Heart left ventricle (tissue), 16 donors: ENCODE measurements at regions not wholly inside any gene's neighbourhood (a gene's known extent, or its start where the extent isn't known, plus 50 kb on each side); places are given as distances from the start of the nearest gene placed in this dataset.

Experiments
- ATAC-seq, 4 donors: fragments of 200-7000 bp; cut with Tn5 transposase; one replicate each; pipeline ENCODE4 v1.9.1; 2020 to 2022; ENCODE audit warnings: moderate library complexity in 4 of 4, mild to moderate bottlenecking in 3 of 4, moderate number of reproducible peaks in 1 of 4
- DNase-seq, 5 donors: peaks; one replicate each; pipeline ENCODE4 v3.0.0-alpha.2; 2020
- H3K27ac ChIP-seq, 12 donors: fragments of 200-600 bp; sonication (generic) in 4 of 12; one replicate each; pipeline versions ENCODE4 v1.5.0 to v1.8.0; 2016 to 2022; ENCODE audit warnings: mild to moderate bottlenecking in 2 of 12
- H3K27me3 ChIP-seq, 9 donors: fragments of 200-600 bp; sonication (generic) in 2 of 9; one replicate each; pipeline versions ENCODE4 v1.5.1 to v1.8.0; 2016 to 2022; ENCODE audit warnings: mild to moderate bottlenecking in 3 of 9
- H3K36me3 ChIP-seq, 9 donors: fragments of 200-600 bp; sonication (generic) in 2 of 9; one replicate each; pipeline versions ENCODE4 v1.5.0 to v1.8.0; 2018 to 2022; ENCODE audit warnings: mild to moderate bottlenecking in 2 of 9
- H3K4me1 ChIP-seq, 12 donors: fragments of 200-600 bp; sonication (generic) in 4 of 12; one replicate each; pipeline versions ENCODE4 v1.5.0 to v1.8.0; 2016 to 2022; ENCODE audit warnings: mild to moderate bottlenecking in 3 of 12
- H3K4me3 ChIP-seq, 12 donors: fragments of 200-600 bp; sonication (generic) in 4 of 12; one replicate each; pipeline versions ENCODE4 v1.5.0 to v1.8.0; 2017 to 2022; ENCODE audit warnings: mild to moderate bottlenecking in 9 of 12, moderate library complexity in 4 of 12
- H3K9me3 ChIP-seq, 12 donors: fragments of 200-600 bp; sonication (generic) in 4 of 12; one replicate each; pipeline versions ENCODE4 v1.5.0 to v1.8.0; 2016 to 2022; ENCODE audit warnings: mild to moderate bottlenecking in 1 of 12
- CTCF ChIP-seq, 12 donors: fragments of 200-600 bp; sonication (generic) in 4 of 12; IDR thresholded peaks; one replicate each; pipeline versions ENCODE4 v1.5.0 to v1.8.0; 2018 to 2022; ENCODE audit warnings: antibody characterized with exemption in 12 of 12, mild to moderate bottlenecking in 5 of 12
- POLR2A ChIP-seq, 2 donors: fragments of 450-650 bp; IDR thresholded peaks; one replicate each; pipeline ENCODE4 v1.6.1; 2017; ENCODE audit warnings: antibody characterized with exemption in 2 of 2, mild to moderate bottlenecking in 2 of 2, moderate library complexity in 2 of 2
- WGBS, 4 donors: extraction: QIAGEN DNeasy Blood & Tissue Kit in 2 of 4; methylation state at CpG; one replicate each; pipeline versions ENCODE4 v1.1.5 to v1.1.7; 2013 to 2018; 5-methylcytosine and 5-hydroxymethylcytosine counted together
- intact Hi-C, 10 donors: fragments of 100-400 bp; cut with DNase I; formaldehyde crosslinking; loops; one replicate each; pipeline versions ENCODE4 v1.11.1 to v1.14.2; 2022
- donor health status: ischemic (EF 13 %, LVEDD 7.1; RV severe dilation, severe dysfunction).
- donor health status: healthy with polysubstance abuse.
- donor health status: DM: no; HTN: yes; CAD: no.
- donor health status: DM: no; HTN: no; CAD: no.
- donor health status: ischemic (EF 25% LVEDD 6.9; RV normal size, moderate dysfunction).
- donor health status: ischemic (EF 25% LVEDD 5.7; RV mildly dilated, moderate dysfunction).
- donor health status: healthy.
- donor health status: DM: yes; HTN: yes; CAD: no.
- donor health status: ischemic (EF 35%, LVEDD 5.7; RV mildly dilated, moderate dysfunction).
- donor health status: nonischemic (EF 11% LVEDD 7.7; RV severe dilation, severe dysfunction).
- donor health status: DM: yes; HTN: yes; CAD: no.
- donor health status: PGD.
- donor health status: ischemic (EF 29% LVEDD 5.4; RV normal size, mild dysfunction).
- donor health status: nonischemic (EF 23%, LVEDD 6.1; RV moderate dilation, normal function).

DNA sequence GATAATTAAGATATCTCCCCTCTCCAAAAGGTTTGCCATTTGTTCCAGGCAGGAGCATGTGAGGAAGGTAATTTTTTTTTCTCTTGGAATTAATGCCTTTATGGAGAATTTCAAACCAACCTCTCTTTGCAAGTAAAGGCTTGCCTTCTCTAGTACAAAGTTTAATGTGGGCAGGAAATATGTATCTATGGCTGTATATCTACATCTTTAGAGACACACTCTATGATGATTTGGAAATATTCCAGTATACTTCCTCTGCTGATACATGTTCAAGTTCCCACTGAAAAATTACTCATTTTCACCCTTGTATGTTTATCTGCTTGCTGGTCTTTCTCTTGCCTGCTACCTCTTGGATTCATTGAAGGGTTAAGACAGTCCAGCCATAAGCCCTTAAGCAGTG is 83.5 kb upstream of the SEMA6A start:
- Histone ChIP-seq H3K27ac (no peak overlapping the region), H3K36me3 (no peaks in the 10 kb centered on the region), H3K4me3 (no peak overlapping the region), H3K4me1 (peaks cover 0 to 4% (median 0%) of the 10 kb centered on the region in 12 donors), H3K27me3 (no peaks in the 10 kb centered on the region), H3K9me3 (peaks cover 0 to 16% (median 3%) of the 10 kb centered on the region in 12 donors)
- intact Hi-C loops = no loop called here
- ATAC-seq (no peak), DNase-seq (no peak)
- no peak for TF ChIP-seq CTCF (IDR thresholded peaks at IDR 0.05)
- no peak for TF ChIP-seq POLR2A (IDR thresholded peaks at IDR 0.05)

GRCh38 chr5:116655431-116655830 is 80.8 kb upstream of the SEMA6A start:
- H3K4me3 ChIP-seq = no peak overlapping the region
- no peaks in the 10 kb centered on the region for H3K9me3 ChIP-seq
- ATAC-seq (no peak), DNase-seq (no peak)
- no peaks in the 10 kb centered on the region for H3K27me3 ChIP-seq
- no peak overlapping the region for H3K27ac ChIP-seq
- H3K36me3 ChIP-seq = no peaks in the 10 kb centered on the region
- TF ChIP-seq POLR2A (IDR thresholded peaks at IDR 0.05) (no peak), CTCF (IDR thresholded peaks at IDR 0.05) (no peak)
- H3K4me1 ChIP-seq = peaks cover 0 to 18% (median 1%) of the 10 kb centered on the region in 12 donors
- WGBS, 4 donors = 92 to 94% (median 93%) methylated on average over 3 of the region's 3 CpGs
- intact Hi-C loops = no loop called here

- no peak for TF ChIP-seq POLR2A (IDR thresholded peaks at IDR 0.05)
- no peak for TF ChIP-seq CTCF (IDR thresholded peaks at IDR 0.05)
- Histone ChIP-seq H3K27me3 (no peaks in the 10 kb centered on the region), H3K4me1 (peaks cover 0 to 18% (median 1%) of the 10 kb centered on the region in 12 donors), H3K27ac (no peak overlapping the region), H3K9me3 (no peaks in the 10 kb centered on the region), H3K36me3 (no peaks in the 10 kb centered on the region), H3K4me3 (no peak overlapping the region)
- WGBS, 4 donors = 85 to 93% (median 89%) methylated on average over 3 of the region's 3 CpGs
- DNase-seq (no peak), ATAC-seq (no peak)
- intact Hi-C loops = no loop called here
These were observed 80.3 kb upstream of the SEMA6A start for GRCh38 chr5:116654925-116655324.

GRCh38 chr5:116652903-116653302 is 78.3 kb upstream of the SEMA6A start:
- H3K36me3 ChIP-seq = no peaks in the 10 kb centered on the region
- peak overlapping the region in 1 of 12 donors; percentile 2 for H3K4me3 ChIP-seq
- H3K9me3 ChIP-seq = no peaks in the 10 kb centered on the region
- H3K27me3 ChIP-seq = no peaks in the 10 kb centered on the region
- DNase-seq (no peak), ATAC-seq (peak in 3 of 4 donors; percentile 40 to 67 (median 42))
- intact Hi-C loops = no loop called here
- TF ChIP-seq POLR2A (IDR thresholded peaks at IDR 0.05) = no peak
- TF ChIP-seq CTCF (IDR thresholded peaks at IDR 0.05) = no peak
- H3K27ac ChIP-seq = peak overlapping the region in 5 of 12 donors; percentile 11 to 47 (median 30)
- WGBS, 4 donors = 36 to 53% (median 41%) methylated on average over 3 of the region's 3 CpGs
- peaks cover 0 to 18% (median 1%) of the 10 kb centered on the region in 12 donors for H3K4me1 ChIP-seq
